Liver (tissue), 3 donors: ENCODE measurements at regions not wholly inside any gene's neighbourhood (a gene's known extent, or its start where the extent isn't known, plus 50 kb on each side); places are given as distances from the start of the nearest gene placed in this dataset.

Experiments
- GABPA ChIP-seq, 2 donors: IDR thresholded peaks in 1 of 2; conservative IDR thresholded peaks in 1 of 2; 2 replicates each; pipeline ENCODE4 v1.6.1; 2016; ENCODE audit warnings: antibody characterized with exemption in 2 of 2, mild to moderate bottlenecking in 1 of 2, moderate library complexity in 1 of 2
- HNF4A ChIP-seq, 2 donors: conservative IDR thresholded peaks; 2 replicates each; pipeline ENCODE4 v1.6.1; 2016; ENCODE audit warnings: antibody characterized with exemption in 2 of 2, mild to moderate bottlenecking in 2 of 2
- RAD21 ChIP-seq, 2 donors: IDR thresholded peaks; 2 replicates each; pipeline ENCODE4 v1.6.1; 2016; ENCODE audit warnings: antibody characterized with exemption in 2 of 2, mild to moderate bottlenecking in 2 of 2
- RXRA ChIP-seq, 2 donors: IDR thresholded peaks; 2 replicates each; pipeline ENCODE4 v1.6.1; 2017 to 2018; ENCODE audit warnings: antibody characterized with exemption in 2 of 2, mild to moderate bottlenecking in 1 of 2
- TAF1 ChIP-seq: conservative IDR thresholded peaks from 2 replicates; pipeline ENCODE4 v1.6.1; 2016; ENCODE audit warnings: antibody characterized with exemption, mild to moderate bottlenecking
- YY1 ChIP-seq: IDR thresholded peaks from 2 replicates; pipeline ENCODE4 v1.6.1; 2016; ENCODE audit warnings: antibody characterized with exemption, mild to moderate bottlenecking
- TF ChIP-seq, protein P1 (sequence below): fragments of 150-350 bp; IDR thresholded peaks from 2 replicates; pipeline ENCODE4 v1.5.1; 2017; ENCODE audit warnings: improper control_type of control experiment, low read depth, low read length; ENCODE audit not compliant: missing input control
- TF ChIP-seq, protein P2 (sequence below): IDR thresholded peaks from 2 replicates; pipeline ENCODE4 v1.6.1; 2016; ENCODE audit warnings: antibody characterized with exemption
- TF ChIP-seq, protein P3 (sequence below): IDR thresholded peaks from 2 replicates; pipeline ENCODE4 v1.6.1; 2016; ENCODE audit warnings: antibody characterized with exemption
- TF ChIP-seq, protein P4 (sequence below): IDR thresholded peaks from 2 replicates; pipeline ENCODE4 v1.6.1; 2016; ENCODE audit warnings: antibody characterized with exemption
- TF ChIP-seq, protein P5 (sequence below): IDR thresholded peaks from 2 replicates; pipeline ENCODE4 v1.6.1; 2016; ENCODE audit warnings: antibody characterized with exemption, mild to moderate bottlenecking
- donor health status: healthy.
- donor health status: healthy.

DNA sequence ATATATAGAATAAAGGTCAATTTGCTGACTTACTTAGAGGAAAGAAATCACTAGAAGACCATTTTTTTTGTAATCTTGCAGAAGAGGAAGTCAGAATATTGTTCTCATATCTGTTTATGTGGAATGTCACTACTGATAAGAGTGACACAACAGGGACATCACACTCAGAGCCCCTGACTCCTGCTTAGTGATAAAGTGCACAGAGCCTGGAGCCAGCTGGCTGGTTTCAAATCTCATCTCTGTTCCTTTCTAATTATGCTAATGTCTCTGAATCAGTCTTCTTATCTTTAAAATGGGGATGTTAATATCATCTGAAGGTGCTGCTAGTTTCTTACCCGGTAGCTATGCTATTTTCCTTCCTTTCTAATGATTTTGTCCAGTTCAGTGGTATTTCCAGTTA, 58.6 kb upstream of the LIFR start:
- TF ChIP-seq, protein P1, sequence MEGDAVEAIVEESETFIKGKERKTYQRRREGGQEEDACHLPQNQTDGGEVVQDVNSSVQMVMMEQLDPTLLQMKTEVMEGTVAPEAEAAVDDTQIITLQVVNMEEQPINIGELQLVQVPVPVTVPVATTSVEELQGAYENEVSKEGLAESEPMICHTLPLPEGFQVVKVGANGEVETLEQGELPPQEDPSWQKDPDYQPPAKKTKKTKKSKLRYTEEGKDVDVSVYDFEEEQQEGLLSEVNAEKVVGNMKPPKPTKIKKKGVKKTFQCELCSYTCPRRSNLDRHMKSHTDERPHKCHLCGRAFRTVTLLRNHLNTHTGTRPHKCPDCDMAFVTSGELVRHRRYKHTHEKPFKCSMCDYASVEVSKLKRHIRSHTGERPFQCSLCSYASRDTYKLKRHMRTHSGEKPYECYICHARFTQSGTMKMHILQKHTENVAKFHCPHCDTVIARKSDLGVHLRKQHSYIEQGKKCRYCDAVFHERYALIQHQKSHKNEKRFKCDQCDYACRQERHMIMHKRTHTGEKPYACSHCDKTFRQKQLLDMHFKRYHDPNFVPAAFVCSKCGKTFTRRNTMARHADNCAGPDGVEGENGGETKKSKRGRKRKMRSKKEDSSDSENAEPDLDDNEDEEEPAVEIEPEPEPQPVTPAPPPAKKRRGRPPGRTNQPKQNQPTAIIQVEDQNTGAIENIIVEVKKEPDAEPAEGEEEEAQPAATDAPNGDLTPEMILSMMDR = no peak
- TF ChIP-seq, protein P2, sequence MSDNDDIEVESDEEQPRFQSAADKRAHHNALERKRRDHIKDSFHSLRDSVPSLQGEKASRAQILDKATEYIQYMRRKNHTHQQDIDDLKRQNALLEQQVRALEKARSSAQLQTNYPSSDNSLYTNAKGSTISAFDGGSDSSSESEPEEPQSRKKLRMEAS = no peak
- TF ChIP-seq, protein P3, sequence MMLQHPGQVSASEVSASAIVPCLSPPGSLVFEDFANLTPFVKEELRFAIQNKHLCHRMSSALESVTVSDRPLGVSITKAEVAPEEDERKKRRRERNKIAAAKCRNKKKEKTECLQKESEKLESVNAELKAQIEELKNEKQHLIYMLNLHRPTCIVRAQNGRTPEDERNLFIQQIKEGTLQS = no peak
- TF ChIP-seq RAD21 (IDR thresholded peaks at IDR 0.05) = no peak
- no peak for TF ChIP-seq GABPA (IDR thresholded peaks at IDR 0.05 in 1 of 2, conservative IDR thresholded peaks at IDR 0.05 in 1 of 2)
- TF ChIP-seq, protein P4, sequence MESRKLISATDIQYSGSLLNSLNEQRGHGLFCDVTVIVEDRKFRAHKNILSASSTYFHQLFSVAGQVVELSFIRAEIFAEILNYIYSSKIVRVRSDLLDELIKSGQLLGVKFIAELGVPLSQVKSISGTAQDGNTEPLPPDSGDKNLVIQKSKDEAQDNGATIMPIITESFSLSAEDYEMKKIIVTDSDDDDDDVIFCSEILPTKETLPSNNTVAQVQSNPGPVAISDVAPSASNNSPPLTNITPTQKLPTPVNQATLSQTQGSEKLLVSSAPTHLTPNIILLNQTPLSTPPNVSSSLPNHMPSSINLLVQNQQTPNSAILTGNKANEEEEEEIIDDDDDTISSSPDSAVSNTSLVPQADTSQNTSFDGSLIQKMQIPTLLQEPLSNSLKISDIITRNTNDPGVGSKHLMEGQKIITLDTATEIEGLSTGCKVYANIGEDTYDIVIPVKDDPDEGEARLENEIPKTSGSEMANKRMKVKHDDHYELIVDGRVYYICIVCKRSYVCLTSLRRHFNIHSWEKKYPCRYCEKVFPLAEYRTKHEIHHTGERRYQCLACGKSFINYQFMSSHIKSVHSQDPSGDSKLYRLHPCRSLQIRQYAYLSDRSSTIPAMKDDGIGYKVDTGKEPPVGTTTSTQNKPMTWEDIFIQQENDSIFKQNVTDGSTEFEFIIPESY = no peak
- no peak for TF ChIP-seq YY1
- no peak for TF ChIP-seq TAF1
- TF ChIP-seq, protein P5, sequence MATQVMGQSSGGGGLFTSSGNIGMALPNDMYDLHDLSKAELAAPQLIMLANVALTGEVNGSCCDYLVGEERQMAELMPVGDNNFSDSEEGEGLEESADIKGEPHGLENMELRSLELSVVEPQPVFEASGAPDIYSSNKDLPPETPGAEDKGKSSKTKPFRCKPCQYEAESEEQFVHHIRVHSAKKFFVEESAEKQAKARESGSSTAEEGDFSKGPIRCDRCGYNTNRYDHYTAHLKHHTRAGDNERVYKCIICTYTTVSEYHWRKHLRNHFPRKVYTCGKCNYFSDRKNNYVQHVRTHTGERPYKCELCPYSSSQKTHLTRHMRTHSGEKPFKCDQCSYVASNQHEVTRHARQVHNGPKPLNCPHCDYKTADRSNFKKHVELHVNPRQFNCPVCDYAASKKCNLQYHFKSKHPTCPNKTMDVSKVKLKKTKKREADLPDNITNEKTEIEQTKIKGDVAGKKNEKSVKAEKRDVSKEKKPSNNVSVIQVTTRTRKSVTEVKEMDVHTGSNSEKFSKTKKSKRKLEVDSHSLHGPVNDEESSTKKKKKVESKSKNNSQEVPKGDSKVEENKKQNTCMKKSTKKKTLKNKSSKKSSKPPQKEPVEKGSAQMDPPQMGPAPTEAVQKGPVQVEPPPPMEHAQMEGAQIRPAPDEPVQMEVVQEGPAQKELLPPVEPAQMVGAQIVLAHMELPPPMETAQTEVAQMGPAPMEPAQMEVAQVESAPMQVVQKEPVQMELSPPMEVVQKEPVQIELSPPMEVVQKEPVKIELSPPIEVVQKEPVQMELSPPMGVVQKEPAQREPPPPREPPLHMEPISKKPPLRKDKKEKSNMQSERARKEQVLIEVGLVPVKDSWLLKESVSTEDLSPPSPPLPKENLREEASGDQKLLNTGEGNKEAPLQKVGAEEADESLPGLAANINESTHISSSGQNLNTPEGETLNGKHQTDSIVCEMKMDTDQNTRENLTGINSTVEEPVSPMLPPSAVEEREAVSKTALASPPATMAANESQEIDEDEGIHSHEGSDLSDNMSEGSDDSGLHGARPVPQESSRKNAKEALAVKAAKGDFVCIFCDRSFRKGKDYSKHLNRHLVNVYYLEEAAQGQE = no peak
- no peak for TF ChIP-seq RXRA (IDR thresholded peaks at IDR 0.05)
- no peak for TF ChIP-seq HNF4A (conservative IDR thresholded peaks at IDR 0.05)
